GM23338 (cell line): ENCODE measurements at regions not wholly inside any gene's neighbourhood (a gene's known extent, or its start where the extent isn't known, plus 50 kb on each side); places are given as distances from the start of the nearest gene placed in this dataset.

Experiments
- ATAC-seq: fragments of 200-7000 bp; cut with Tn5 transposase; 3 replicates; pipeline ENCODE4 v1.9.1; 2020
- DNase-seq: peaks from one replicate; pipeline ENCODE4 v3.0.0-alpha.2; 2015; ENCODE audit warnings: low spot score
- H2AFZ ChIP-seq: fragments of 200-600 bp; sonication (generic); 2 replicates; pipeline ENCODE4 v1.8.0; 2016; ENCODE audit warnings: antibody characterized with exemption, mild to moderate bottlenecking, moderate library complexity
- H3F3A ChIP-seq: fragments of 200-600 bp; sonication (generic); replicated peaks from 2 replicates; pipeline ENCODE4 v1.8.0; 2017; ENCODE audit warnings: antibody characterized with exemption, mixed run types, low read depth
- H3K27ac ChIP-seq: fragments of 200-600 bp; sonication (generic); 2 replicates; pipeline ENCODE4 v1.6.1; 2016; ENCODE audit warnings: low read depth
- H3K27me3 ChIP-seq: fragments of 200-600 bp; sonication (generic); 2 replicates; pipeline ENCODE4 v1.8.0; 2016; ENCODE audit warnings: mild to moderate bottlenecking, mixed run types, moderate library complexity; ENCODE audit not compliant: insufficient read depth
- H3K36me3 ChIP-seq: fragments of 200-600 bp; sonication (generic); 2 replicates; pipeline ENCODE4 v1.8.0; 2016; ENCODE audit warnings: mild to moderate bottlenecking; ENCODE audit not compliant: insufficient read depth
- H3K4me1 ChIP-seq: fragments of 200-600 bp; sonication (generic); 2 replicates; pipeline ENCODE4 v1.8.0; 2016; ENCODE audit warnings: mild to moderate bottlenecking, moderate library complexity; ENCODE audit not compliant: insufficient read depth
- H3K4me2 ChIP-seq: fragments of 200-600 bp; sonication (generic); 2 replicates; pipeline ENCODE4 v1.7.1; 2017; ENCODE audit warnings: mixed run types
- H3K4me3 ChIP-seq: fragments of 200-600 bp; sonication (generic); 2 replicates; pipeline ENCODE4 v1.6.1; 2016; ENCODE audit warnings: mixed run types
- H3K79me2 ChIP-seq: fragments of 200-600 bp; sonication (generic); replicated peaks from 2 replicates; pipeline ENCODE4 v1.8.0; 2017; ENCODE audit warnings: mild to moderate bottlenecking; ENCODE audit not compliant: insufficient read depth
- H3K9me2 ChIP-seq: fragments of 200-600 bp; sonication (generic); 2 replicates; pipeline ENCODE4 v1.8.0; 2017; ENCODE audit not compliant: insufficient read depth
- H4K20me1 ChIP-seq: fragments of 200-600 bp; sonication (generic); replicated peaks from 2 replicates; pipeline ENCODE4 v1.8.0; 2017; ENCODE audit warnings: mild to moderate bottlenecking; ENCODE audit not compliant: insufficient read depth
- H3K27ac Mint-ChIP-seq: 2 replicates; pipeline ENCODE4 v1.8.0; 2020; ENCODE audit warnings: inconsistent platforms, mild to moderate bottlenecking, moderate library complexity, mixed read lengths
- H3K27me3 Mint-ChIP-seq: 3 replicates; pipeline ENCODE4 v1.8.0; 2022; ENCODE audit warnings: low read depth, mild to moderate bottlenecking, moderate library complexity, mixed read lengths, inconsistent platforms; ENCODE audit not compliant: insufficient read depth, poor library complexity
- H3K36me3 Mint-ChIP-seq: 3 replicates; pipeline ENCODE4 v1.8.0; 2021; ENCODE audit warnings: low read depth, mild to moderate bottlenecking, inconsistent platforms, moderate library complexity, mixed read lengths
- H3K4me1 Mint-ChIP-seq: 3 replicates; pipeline ENCODE4 v1.8.0; 2020; ENCODE audit warnings: mild to moderate bottlenecking, inconsistent platforms, mixed read lengths
- H3K4me3 Mint-ChIP-seq: 3 replicates; pipeline ENCODE4 v1.8.0; 2021; ENCODE audit warnings: moderate library complexity, mild to moderate bottlenecking, inconsistent platforms, mixed read lengths
- H3K9me3 Mint-ChIP-seq: 3 replicates; pipeline ENCODE4 v1.8.0; 2020; ENCODE audit warnings: moderate library complexity, mild to moderate bottlenecking, inconsistent platforms, mixed read lengths
- CREB1 ChIP-seq: fragments of 250-450 bp; sonication (Bioruptor Pico); IDR thresholded peaks from 2 replicates; pipeline ENCODE4 v1.5.0; 2020; ENCODE audit warnings: low read depth, mild to moderate bottlenecking, moderate library complexity
- EZH2 ChIP-seq: fragments of 200-600 bp; sonication (generic); IDR thresholded peaks from one replicate; pipeline ENCODE4 v1.8.0; 2017; ENCODE audit warnings: antibody characterized with exemption, mild to moderate bottlenecking, low read depth; ENCODE audit not compliant: unreplicated experiment
- EZH2phosphoT487 ChIP-seq: fragments of 200-600 bp; sonication (generic); IDR thresholded peaks from one replicate; pipeline ENCODE4 v1.8.1; 2018; ENCODE audit warnings: antibody characterized with exemption; ENCODE audit not compliant: unreplicated experiment
- JUNB ChIP-seq: IDR thresholded peaks from one replicate; pipeline ENCODE4 v1.6.1; 2016; ENCODE audit warnings: antibody characterized with exemption; ENCODE audit not compliant: unreplicated experiment
- NANOG ChIP-seq: IDR thresholded peaks from 2 replicates; pipeline ENCODE4 v1.6.1; 2016; ENCODE audit warnings: antibody characterized with exemption, borderline replicate concordance
- POLR2AphosphoS5 ChIP-seq: IDR thresholded peaks from 2 replicates; pipeline ENCODE4 v1.6.1; 2016; ENCODE audit warnings: antibody characterized with exemption, low read depth
- STAT1 ChIP-seq: IDR thresholded peaks from one replicate; pipeline ENCODE4 v1.6.1; 2016; ENCODE audit warnings: antibody characterized with exemption; ENCODE audit not compliant: unreplicated experiment
- ZNF114 ChIP-seq: fragments of 250-450 bp; sonication (Bioruptor Pico); IDR thresholded peaks from 2 replicates; pipeline ENCODE4 v1.5.0; 2020; ENCODE audit warnings: mild to moderate bottlenecking, moderate library complexity
- ZNF331 ChIP-seq: fragments of 250-450 bp; sonication (Bioruptor Pico); IDR thresholded peaks from 2 replicates; pipeline ENCODE4 v1.5.0; 2020; ENCODE audit warnings: low read depth, mild to moderate bottlenecking, moderate library complexity
- TF ChIP-seq, protein P1 (sequence below): fragments of 250-450 bp; sonication (Bioruptor Pico); IDR thresholded peaks from 2 replicates; pipeline ENCODE4 v1.5.0; 2020; ENCODE audit warnings: mild to moderate bottlenecking, moderate library complexity
- TF ChIP-seq, protein P2 (sequence below): IDR thresholded peaks from 2 replicates; pipeline ENCODE4 v1.6.1; 2016; ENCODE audit warnings: antibody characterized with exemption
- TF ChIP-seq, protein P3 (sequence below), 2 experiments: fragments of 200-600 bp in 1 of 2; sonication (generic) in 1 of 2; conservative IDR thresholded peaks; 2 replicates each; pipeline versions ENCODE4 v1.5.1 to v1.6.1; 2016 to 2017; ENCODE audit warnings: antibody characterized with exemption in 2 of 2, low read depth in 2 of 2, mild to moderate bottlenecking in 2 of 2, moderate library complexity in 1 of 2
- TF ChIP-seq, protein P4 (sequence below): IDR thresholded peaks from one replicate; pipeline ENCODE4 v1.6.1; 2018; ENCODE audit warnings: antibody characterized with exemption; ENCODE audit not compliant: unreplicated experiment

DNA sequence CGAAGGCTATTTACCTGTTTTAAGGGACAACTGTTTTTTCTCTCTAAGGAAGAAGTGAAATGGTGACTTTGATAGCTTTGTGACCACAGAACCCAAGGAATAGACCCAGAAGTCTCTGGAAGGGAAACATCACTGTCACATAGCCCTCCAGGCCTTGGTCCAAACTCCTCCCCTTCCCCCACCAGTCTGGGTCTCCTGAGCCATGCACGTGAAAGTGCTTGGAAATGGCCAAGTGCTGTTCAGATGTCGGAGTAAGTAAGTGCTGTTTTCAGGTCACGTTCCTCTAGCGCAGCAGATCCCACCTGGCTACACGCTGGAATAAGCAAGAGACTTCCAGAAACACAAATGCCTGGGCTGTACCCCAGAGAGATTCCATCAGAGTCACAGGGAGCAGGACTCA is 73.0 kb upstream of the AFF3 start:
- Histone ChIP-seq H3K4me2 (no peak overlapping the region), H3K27me3 (no peaks in the 10 kb centered on the region), H3F3A (no peaks in the 10 kb centered on the region), H3K79me2 (no peaks in the 10 kb centered on the region), H3K36me3 (no peaks in the 10 kb centered on the region), H3K27ac (no peak overlapping the region), H4K20me1 (no peaks in the 10 kb centered on the region), H3K4me1 (no peaks in the 10 kb centered on the region), H3K9me2 (no peaks in the 10 kb centered on the region), H3K4me3 (no peak overlapping the region), H2AFZ (no peak overlapping the region)
- Mint-ChIP-seq H3K4me1 (no peaks in the 10 kb centered on the region), H3K36me3 (no peaks in the 10 kb centered on the region), H3K4me3 (no peak overlapping the region), H3K9me3 (no peaks in the 10 kb centered on the region), H3K27me3 (peaks cover 2% of the 10 kb centered on the region), H3K27ac (no peak overlapping the region)
- no peak for DNase-seq
- no peak for ATAC-seq
- TF ChIP-seq, protein P1, sequence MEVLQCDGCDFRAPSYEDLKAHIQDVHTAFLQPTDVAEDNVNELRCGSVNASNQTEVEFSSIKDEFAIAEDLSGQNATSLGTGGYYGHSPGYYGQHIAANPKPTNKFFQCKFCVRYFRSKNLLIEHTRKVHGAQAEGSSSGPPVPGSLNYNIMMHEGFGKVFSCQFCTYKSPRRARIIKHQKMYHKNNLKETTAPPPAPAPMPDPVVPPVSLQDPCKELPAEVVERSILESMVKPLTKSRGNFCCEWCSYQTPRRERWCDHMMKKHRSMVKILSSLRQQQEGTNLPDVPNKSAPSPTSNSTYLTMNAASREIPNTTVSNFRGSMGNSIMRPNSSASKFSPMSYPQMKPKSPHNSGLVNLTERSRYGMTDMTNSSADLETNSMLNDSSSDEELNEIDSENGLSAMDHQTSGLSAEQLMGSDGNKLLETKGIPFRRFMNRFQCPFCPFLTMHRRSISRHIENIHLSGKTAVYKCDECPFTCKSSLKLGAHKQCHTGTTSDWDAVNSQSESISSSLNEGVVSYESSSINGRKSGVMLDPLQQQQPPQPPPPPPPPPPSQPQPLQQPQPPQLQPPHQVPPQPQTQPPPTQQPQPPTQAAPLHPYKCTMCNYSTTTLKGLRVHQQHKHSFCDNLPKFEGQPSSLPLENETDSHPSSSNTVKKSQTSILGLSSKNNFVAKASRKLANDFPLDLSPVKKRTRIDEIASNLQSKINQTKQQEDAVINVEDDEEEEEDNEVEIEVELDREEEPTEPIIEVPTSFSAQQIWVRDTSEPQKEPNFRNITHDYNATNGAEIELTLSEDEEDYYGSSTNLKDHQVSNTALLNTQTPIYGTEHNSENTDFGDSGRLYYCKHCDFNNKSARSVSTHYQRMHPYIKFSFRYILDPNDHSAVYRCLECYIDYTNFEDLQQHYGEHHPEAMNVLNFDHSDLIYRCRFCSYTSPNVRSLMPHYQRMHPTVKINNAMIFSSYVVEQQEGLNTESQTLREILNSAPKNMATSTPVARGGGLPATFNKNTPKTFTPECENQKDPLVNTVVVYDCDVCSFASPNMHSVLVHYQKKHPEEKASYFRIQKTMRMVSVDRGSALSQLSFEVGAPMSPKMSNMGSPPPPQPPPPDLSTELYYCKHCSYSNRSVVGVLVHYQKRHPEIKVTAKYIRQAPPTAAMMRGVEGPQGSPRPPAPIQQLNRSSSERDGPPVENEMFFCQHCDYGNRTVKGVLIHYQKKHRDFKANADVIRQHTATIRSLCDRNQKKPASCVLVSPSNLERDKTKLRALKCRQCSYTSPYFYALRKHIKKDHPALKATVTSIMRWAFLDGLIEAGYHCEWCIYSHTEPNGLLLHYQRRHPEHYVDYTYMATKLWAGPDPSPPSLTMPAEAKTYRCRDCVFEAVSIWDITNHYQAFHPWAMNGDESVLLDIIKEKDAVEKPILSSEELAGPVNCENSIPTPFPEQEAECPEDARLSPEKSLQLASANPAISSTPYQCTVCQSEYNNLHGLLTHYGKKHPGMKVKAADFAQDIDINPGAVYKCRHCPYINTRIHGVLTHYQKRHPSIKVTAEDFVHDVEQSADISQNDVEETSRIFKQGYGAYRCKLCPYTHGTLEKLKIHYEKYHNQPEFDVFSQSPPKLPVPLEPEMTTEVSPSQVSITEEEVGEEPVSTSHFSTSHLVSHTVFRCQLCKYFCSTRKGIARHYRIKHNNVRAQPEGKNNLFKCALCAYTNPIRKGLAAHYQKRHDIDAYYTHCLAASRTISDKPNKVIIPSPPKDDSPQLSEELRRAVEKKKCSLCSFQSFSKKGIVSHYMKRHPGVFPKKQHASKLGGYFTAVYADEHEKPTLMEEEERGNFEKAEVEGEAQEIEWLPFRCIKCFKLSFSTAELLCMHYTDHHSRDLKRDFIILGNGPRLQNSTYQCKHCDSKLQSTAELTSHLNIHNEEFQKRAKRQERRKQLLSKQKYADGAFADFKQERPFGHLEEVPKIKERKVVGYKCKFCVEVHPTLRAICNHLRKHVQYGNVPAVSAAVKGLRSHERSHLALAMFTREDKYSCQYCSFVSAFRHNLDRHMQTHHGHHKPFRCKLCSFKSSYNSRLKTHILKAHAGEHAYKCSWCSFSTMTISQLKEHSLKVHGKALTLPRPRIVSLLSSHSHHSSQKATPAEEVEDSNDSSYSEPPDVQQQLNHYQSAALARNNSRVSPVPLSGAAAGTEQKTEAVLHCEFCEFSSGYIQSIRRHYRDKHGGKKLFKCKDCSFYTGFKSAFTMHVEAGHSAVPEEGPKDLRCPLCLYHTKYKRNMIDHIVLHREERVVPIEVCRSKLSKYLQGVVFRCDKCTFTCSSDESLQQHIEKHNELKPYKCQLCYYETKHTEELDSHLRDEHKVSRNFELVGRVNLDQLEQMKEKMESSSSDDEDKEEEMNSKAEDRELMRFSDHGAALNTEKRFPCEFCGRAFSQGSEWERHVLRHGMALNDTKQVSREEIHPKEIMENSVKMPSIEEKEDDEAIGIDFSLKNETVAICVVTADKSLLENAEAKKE = no peak
- no peak for TF ChIP-seq ZNF114 (CRISPR knock-in tag)
- TF ChIP-seq, protein P2, sequence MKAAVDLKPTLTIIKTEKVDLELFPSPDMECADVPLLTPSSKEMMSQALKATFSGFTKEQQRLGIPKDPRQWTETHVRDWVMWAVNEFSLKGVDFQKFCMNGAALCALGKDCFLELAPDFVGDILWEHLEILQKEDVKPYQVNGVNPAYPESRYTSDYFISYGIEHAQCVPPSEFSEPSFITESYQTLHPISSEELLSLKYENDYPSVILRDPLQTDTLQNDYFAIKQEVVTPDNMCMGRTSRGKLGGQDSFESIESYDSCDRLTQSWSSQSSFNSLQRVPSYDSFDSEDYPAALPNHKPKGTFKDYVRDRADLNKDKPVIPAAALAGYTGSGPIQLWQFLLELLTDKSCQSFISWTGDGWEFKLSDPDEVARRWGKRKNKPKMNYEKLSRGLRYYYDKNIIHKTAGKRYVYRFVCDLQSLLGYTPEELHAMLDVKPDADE = no peak
- no peak for TF ChIP-seq NANOG
- TF ChIP-seq POLR2AphosphoS5 = no peak
- TF ChIP-seq EZH2phosphoT487 = no peak
- no peak for TF ChIP-seq CREB1
- no peak for TF ChIP-seq ZNF331 (CRISPR knock-in tag)
- TF ChIP-seq EZH2 = no peak
- TF ChIP-seq STAT1 = no peak
- TF ChIP-seq, protein P3, sequence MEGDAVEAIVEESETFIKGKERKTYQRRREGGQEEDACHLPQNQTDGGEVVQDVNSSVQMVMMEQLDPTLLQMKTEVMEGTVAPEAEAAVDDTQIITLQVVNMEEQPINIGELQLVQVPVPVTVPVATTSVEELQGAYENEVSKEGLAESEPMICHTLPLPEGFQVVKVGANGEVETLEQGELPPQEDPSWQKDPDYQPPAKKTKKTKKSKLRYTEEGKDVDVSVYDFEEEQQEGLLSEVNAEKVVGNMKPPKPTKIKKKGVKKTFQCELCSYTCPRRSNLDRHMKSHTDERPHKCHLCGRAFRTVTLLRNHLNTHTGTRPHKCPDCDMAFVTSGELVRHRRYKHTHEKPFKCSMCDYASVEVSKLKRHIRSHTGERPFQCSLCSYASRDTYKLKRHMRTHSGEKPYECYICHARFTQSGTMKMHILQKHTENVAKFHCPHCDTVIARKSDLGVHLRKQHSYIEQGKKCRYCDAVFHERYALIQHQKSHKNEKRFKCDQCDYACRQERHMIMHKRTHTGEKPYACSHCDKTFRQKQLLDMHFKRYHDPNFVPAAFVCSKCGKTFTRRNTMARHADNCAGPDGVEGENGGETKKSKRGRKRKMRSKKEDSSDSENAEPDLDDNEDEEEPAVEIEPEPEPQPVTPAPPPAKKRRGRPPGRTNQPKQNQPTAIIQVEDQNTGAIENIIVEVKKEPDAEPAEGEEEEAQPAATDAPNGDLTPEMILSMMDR (conservative IDR thresholded peaks at IDR 0.05; ENCODE audit: low read depth in 2 of 2) = no peak
- TF ChIP-seq, protein P4, sequence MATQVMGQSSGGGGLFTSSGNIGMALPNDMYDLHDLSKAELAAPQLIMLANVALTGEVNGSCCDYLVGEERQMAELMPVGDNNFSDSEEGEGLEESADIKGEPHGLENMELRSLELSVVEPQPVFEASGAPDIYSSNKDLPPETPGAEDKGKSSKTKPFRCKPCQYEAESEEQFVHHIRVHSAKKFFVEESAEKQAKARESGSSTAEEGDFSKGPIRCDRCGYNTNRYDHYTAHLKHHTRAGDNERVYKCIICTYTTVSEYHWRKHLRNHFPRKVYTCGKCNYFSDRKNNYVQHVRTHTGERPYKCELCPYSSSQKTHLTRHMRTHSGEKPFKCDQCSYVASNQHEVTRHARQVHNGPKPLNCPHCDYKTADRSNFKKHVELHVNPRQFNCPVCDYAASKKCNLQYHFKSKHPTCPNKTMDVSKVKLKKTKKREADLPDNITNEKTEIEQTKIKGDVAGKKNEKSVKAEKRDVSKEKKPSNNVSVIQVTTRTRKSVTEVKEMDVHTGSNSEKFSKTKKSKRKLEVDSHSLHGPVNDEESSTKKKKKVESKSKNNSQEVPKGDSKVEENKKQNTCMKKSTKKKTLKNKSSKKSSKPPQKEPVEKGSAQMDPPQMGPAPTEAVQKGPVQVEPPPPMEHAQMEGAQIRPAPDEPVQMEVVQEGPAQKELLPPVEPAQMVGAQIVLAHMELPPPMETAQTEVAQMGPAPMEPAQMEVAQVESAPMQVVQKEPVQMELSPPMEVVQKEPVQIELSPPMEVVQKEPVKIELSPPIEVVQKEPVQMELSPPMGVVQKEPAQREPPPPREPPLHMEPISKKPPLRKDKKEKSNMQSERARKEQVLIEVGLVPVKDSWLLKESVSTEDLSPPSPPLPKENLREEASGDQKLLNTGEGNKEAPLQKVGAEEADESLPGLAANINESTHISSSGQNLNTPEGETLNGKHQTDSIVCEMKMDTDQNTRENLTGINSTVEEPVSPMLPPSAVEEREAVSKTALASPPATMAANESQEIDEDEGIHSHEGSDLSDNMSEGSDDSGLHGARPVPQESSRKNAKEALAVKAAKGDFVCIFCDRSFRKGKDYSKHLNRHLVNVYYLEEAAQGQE = no peak
- no peak for TF ChIP-seq JUNB
